Fibroblast of the aortic adventitia (primary cell): ENCODE measurements at regions not wholly inside any gene's neighbourhood (a gene's known extent, or its start where the extent isn't known, plus 50 kb on each side); places are given as distances from the start of the nearest gene placed in this dataset.

Experiments
- DNase-seq: peaks from one replicate; pipeline ENCODE4 v3.0.0-alpha.2; 2010; ENCODE audit warnings: low read depth
- H3K4me3 ChIP-seq: 2 replicates; pipeline ENCODE4 v1.5.1; 2011; ENCODE audit warnings: low read depth, mild to moderate bottlenecking, control low read depth, low read length, moderate library complexity
- TF ChIP-seq, protein P1 (sequence below): IDR thresholded peaks from 2 replicates; pipeline ENCODE4 v1.5.1; 2011; ENCODE audit warnings: mild to moderate bottlenecking, low read length, control low read depth, inconsistent platforms; ENCODE audit not compliant: insufficient read depth

DNA sequence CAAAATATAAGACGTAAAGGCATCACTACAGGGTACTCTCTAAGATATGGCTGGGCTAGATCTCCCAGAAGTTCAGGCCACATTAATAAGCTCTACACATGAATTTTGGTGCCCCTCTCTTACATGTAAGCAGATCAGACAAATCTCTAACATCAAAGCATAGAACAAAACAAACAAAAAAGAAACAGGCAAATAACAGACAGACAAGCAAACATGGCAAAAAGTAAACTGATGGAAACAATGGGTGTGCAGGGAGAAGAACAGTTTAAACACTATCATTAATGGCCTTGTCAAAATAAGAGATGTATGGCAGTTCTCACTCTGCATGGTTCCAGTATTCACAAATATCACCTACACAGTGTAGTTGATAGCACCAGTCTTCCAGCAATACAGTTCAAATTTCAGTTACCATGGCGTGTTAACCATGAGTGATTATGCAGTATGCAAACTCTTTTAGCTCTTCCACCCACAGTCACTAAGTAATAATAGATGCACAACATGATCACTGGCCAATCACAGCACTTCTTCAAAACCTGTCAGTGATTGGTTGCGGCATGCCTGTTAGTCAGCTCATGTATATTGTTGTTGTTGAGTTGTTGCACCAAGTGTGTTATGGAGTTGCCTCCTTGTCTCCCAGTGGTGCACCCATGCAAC, 110.7 kb upstream of the TLR3 start:
- DNase-seq = no peak
- TF ChIP-seq, protein P1, sequence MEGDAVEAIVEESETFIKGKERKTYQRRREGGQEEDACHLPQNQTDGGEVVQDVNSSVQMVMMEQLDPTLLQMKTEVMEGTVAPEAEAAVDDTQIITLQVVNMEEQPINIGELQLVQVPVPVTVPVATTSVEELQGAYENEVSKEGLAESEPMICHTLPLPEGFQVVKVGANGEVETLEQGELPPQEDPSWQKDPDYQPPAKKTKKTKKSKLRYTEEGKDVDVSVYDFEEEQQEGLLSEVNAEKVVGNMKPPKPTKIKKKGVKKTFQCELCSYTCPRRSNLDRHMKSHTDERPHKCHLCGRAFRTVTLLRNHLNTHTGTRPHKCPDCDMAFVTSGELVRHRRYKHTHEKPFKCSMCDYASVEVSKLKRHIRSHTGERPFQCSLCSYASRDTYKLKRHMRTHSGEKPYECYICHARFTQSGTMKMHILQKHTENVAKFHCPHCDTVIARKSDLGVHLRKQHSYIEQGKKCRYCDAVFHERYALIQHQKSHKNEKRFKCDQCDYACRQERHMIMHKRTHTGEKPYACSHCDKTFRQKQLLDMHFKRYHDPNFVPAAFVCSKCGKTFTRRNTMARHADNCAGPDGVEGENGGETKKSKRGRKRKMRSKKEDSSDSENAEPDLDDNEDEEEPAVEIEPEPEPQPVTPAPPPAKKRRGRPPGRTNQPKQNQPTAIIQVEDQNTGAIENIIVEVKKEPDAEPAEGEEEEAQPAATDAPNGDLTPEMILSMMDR = no peak
- H3K4me3 ChIP-seq = no peak overlapping the region

DNA sequence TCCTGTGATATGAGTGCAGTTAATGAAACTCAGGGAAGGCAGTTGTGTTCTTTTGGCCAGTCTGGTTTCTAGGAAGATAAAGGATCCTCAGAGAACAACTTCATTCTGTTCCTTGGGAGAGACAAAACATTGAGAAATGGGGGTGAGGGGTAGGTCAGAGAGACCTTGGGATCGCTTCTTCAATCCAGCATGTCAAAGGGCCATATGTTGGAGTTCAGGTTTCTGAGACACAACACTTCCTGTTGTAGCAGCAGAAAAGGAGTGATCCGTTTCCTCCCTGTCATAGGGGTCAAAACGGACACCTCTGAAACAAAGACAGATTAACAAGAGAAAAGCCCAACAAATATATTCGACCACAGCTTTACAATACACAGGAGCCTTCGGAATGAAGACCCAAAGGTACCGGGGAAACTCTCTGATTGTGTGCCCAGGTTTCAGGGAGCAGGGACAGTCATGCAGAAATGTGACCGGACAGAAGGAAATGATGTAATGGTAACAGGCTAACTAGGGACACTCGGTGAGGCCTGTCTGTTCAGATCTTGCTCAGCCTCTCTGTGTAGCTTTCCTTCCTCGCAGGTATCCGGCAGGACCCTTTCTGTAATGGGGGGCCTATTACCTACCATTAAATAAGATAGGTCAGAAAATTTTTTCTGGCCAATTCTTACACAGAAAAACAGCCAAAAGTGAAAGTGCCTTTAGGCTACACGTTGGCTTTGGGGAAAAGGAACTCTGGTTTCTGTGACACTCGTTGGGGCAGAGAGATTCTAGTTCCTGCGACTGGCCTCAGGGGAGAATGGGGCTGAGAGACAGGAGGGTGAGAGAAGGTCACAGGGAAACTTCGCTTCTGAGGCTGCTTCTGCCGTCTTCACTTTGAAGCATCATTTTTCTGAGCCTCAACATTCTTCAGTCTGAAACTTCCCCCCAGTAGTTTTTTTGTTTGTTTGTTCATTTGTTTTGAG, 103.3 kb upstream of the TLR3 start:
- TF ChIP-seq, protein P1 = no peak
- H3K4me3 ChIP-seq = no peak overlapping the region

DNA sequence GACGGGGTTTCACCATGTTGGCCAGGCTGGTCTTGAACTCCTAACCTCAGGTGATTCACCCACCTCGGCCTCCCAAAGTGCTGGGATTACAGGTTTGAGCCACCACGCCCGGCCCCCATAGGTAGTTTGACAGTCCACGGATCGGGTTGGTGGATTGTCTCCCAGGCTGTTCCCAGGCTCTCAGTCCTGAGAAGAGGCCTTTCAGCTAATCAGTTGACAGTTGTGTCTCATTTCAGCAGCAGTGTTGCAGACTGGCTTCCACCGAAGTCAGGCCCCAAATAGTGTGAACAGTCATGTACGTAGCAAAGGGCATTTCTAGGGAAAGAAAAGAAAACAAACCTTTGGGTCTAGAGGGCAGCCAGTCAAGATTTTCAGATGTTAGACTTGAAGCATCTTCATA, 102.4 kb upstream of the TLR3 start:
- peak; percentile 8 for DNase-seq
- no peak overlapping the region for H3K4me3 ChIP-seq
- TF ChIP-seq, protein P1 = no peak

More for the DNA sequence above, 103.3 kb upstream of the TLR3 start:
- DNase-seq = no peak

DNA sequence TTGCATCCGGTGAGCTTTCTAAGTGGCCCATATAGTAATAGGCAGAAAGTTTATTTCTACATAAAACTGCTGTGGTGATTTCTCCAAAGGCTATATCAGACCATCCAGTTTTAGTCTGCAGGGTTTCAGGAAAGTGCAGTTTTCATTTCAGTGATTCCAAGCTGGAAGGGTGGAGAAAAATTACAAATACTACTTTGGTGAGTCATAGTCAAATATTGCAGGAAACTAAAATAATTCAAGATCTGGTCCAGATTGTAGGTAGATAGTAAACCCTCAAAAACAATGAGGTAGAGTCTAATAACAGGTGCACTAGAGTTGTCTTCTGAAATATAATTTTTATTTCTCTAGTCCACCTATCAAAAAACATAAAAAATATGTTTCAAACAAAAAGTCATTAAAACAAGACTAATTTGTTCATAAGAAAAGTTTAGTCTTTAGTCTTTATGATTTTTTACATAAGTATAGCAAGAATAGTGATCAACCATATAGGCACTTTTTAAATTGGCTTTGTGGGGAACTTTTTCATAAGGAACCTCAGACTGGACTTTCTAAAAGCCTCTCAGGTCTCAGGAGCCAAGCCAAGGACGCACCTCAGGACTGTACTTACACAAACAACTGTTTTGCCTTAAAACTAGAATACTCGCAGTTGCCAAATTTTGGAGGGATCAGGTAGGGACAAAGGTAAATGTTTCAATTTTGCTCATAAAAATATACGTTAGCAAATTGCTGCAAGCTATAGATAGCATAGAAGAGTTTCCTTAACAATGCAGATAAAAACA, 101.8 kb upstream of the TLR3 start:
- peak; percentile 44 for DNase-seq
- H3K4me3 ChIP-seq = no peak overlapping the region
- TF ChIP-seq, protein P1 = no peak

DNA sequence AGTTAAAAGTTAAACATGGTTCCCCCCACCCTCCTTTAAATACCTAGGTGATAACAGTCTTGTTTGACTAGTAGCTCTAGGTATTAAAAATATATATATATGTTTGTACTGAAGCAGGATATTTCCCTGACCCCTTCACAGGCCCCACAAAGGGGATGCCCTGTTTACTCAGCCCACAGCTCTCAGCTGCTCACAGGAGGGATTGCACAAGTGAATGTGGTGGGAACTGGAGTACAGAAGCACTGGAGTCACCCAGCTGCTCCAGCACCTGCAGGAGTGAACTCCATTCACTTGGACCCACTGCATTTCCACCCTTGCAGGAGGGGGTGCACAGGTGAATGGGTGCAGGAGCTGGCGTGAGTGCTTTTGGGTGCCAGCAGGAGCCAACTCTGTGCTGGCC, 99.3 kb upstream of the TLR3 start:
- H3K4me3 ChIP-seq = no peak overlapping the region
- no peak for DNase-seq
- TF ChIP-seq, protein P1 = no peak

DNA sequence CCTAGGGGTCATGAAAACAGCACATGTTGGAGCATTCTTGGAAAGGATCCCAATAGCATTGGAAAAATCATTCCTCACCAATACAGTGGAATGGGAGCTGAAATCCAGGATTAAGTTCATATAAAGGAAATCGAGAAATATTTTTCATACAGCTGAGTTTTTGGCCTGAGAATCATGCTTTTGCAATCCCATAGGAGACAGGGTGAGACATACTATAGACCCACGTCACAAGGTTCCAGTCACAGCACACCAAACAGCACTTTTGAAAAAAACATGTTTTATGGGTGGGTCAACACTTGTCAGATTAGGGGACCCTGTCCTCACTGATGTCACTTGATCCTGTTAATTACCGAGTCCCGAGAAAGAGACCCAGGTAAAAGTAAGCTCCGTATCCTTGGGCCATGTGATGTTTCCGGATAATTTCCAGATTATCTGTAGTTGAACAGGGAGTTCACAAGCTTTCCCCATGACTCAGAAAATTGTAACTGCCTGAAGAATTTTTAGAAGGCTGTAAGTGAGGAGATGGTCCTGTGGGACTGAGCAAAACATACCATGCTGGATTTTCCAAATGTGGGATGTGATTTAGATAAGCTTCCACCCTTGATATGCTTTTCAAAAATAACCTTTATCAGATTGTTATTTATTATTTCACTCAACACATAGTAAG, 80.9 kb upstream of the TLR3 start:
- TF ChIP-seq, protein P1 = no peak
- peak; percentile 75 for DNase-seq
- H3K4me3 ChIP-seq = no peak overlapping the region
